GM19025 (cell line): ENCODE measurements at regions not wholly inside any gene's neighbourhood (a gene's known extent, or its start where the extent isn't known, plus 50 kb on each side); places are given as distances from the start of the nearest gene placed in this dataset.
"Not testable (repeated sequence)": the region's sequence is repeated elsewhere in the genome, so short reads cannot be mapped to it uniquely, and the experiment has no call there.

Experiments
- ATAC-seq: cut with Tn5 transposase; IDR thresholded peaks from one replicate; pipeline ENCODE4 v1.9.1; 2021; ENCODE audit warnings: mild to moderate bottlenecking, low read depth, moderate library complexity; ENCODE audit not compliant: unreplicated experiment

DNA sequence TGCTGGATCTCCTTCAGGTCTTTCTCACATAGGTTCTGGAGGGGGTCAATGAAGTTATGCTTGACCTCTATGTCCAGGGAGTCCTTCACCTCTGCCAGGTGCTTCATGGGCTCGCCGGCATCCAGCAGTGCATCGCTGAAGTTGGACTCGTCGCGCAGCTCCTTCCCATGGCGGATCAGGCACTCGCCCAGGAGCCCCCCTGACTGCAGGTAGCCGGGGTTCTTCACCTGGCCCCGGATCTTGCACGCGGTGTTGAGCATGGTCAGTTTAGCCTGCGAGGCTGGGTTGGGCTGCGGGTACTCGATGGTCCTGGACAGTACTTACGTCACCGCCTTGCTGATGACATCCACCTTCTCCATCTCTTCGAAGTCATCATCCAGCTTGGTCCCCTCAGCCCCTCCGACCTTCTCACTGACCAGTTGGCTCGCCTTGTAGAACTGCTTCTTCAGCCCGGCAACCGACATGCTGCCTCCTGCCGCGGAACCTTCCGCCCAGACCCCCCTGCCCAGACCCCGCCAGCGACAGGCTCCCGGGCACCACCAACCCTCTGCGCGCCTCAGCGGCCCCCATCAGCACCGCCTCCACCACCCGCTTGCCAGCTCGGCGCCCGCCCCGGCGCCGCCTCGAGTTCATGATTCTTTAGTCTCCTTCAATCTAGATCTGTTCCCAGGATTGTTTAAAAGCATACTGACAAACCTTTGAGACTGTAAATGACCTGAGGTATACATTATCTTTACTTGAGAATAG lies 99.8 kb downstream of the KPNA2 start:
- no peak for ATAC-seq

DNA sequence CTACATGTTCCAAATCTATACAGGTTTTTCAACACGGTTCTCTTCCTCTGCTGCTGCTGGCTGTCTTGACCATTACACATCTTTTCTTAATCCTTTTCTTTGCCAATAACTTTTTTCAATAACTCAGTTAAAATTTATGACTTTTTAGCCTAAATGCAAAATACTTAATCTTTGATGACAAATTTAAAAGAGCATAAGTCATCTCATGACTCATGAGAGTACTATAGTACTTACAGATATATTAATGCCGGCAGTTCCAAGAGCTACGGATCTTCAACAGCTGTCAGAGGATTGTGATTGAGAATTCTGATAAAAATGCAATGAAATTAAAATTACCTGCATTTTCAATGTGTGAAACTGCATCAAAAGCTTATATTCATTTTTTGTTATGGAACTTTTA lies 105.5 kb downstream of the KPNA2 start:
- ATAC-seq: no peak

- ATAC-seq: no peak
These were observed 105.2 kb upstream of the AMZ2 start for GRCh38 chr17:68142595-68142994.

DNA sequence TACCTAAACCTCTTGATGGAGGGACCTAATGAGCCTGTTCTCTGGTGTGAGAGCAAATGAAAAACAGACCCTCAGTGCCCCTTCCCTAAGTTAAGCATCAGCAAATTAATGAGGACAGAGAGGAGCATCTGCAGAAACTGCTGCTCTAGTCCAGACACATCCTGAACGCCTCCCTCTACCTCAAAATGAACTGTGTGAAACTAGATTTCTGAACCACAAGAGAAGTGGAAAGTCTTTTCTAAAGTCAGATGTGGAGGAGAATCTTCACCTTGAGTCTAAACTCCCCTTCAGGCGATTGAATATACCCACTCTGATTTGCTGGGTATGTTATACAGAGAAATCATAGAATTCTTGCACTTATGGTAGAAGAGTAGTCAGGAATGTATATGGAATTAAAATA lies 104.4 kb upstream of the AMZ2 start:
- ATAC-seq: no peak

DNA sequence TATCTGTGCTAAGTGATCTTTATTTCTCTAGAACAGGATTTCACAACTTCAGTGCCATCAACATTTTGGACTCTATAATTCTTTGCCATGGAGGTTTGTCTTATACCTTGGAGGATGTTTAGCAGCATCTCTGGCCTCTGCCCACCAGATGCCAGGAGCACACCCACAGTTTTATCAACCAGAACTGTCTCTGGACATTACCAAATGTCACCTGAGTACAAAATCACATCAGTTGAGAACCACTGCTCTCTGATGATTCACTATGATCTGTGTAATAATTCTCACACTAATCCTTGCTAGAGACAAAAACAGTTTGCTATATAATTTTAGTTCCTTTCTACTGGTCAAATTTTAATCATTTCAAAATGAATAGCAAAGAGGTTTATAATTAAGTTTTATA lies 102.8 kb upstream of the AMZ2 start:
- no peak for ATAC-seq

- ATAC-seq: no peak
These were observed 98.9 kb upstream of the AMZ2 start for GRCh38 chr17:68148936-68149335.

DNA sequence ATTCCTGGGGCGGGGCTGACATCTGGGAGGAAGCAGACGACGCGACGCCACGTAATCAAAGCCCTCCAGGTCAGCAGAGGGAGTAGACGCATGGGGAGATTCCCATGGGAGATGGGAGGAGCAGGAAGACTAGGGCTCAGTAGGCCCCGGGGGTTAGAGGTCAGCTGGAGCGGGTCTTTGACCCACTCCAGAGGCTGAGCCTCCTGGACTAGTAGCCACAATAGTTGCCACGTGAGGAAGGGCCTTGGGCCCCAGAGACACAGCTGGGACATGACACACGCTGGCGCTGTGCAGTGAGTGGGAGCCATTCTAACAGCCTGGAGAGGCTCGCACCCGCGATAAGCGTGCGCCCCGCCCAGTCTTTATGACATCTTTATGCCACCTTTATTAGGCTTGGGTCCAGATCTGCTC lies 95.7 kb upstream of the AMZ2 start:
- ATAC-seq: no peak

GRCh38 chr17:68155692-68156091 lies 92.2 kb upstream of the AMZ2 start:
- no peak for ATAC-seq

DNA sequence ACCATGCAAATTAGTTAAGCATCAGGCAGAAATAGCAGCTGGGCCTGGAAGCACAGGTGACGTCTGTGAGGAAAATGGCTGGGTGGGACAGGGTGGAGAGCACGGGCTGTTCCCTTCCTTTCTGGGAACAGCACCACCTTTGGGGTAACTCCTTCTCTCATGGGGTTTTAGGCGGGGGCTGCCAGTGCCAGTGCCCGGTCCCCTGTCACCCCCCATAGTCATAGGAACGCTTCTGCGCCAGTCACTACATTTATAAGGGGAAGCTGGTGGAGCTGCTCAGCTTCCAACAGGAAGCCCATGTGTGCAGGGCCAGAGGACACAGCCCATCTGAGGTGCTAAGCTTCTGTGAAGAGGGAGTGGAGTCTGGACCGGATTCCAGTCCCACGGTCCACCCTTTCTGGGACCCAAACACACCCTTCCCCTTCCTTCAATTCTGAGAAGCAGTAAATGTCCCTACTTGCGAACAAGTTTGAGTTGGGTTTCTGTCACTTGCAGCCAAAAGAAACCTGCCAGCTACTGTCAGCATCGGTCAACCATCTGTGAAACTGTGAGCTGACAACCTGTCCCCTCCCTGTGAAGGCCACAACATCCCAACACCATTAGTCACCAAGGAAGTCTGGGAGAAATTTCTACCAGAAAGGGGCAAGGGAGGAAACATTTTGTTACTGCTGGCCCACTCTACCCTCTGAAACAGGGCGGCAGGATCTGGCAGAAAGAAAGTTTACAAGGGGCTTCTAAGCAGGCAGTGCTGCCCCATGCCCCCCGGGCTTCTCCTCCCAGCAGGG lies 86.0 kb upstream of the AMZ2 start:
- ATAC-seq: no peak

DNA sequence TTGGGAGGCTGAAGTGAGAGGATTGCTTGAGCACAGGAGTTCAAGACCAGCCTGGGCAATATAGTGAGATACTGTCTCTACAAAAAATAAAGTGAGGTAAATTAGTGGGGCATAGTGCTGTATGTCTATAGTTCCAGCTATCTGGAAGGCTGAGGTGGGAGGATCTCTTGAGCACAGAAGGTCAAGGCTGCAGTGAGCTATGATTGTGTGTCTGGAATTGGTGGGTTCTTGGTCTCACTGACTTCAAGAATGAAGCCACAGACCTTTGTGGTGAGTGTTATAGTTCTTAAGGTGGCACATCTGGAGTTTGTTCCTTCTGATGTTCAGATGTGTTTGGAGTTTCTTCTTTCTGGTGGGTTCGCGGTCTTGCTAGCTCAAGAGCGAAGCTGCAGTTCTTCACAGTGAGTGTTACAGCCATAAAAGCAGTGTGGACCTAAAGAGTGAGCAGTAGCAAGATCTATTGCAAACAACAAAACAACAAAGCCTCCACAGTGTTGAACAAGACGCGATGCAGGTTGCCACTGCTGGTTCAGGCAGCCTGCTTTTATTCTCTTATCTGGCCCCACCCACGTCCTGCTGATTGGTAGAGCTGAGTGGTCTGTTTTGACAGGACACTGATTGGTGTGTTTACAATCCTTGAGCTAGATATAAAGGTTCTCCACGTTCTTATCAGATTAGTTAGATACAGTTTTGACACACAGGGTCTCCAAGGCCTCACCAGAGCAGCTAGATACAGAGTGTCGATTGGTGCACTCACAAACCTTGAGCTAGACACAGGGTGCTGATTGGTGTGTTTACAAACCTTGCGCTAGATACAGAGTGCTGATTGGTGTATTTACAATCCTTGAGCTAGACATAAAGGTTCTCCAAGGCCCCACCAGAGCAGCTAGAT lies 79.3 kb upstream of the AMZ2 start:
- not testable (repeated sequence) for ATAC-seq

GRCh38 chr17:68169165-68169821 lies 78.5 kb upstream of the AMZ2 start:
- not testable (repeated sequence) for ATAC-seq

- ATAC-seq: no peak
These were observed 78.0 kb upstream of the AMZ2 start for GRCh38 chr17:68169840-68170239.

- no peak for ATAC-seq
These were observed 77.6 kb upstream of the AMZ2 start for GRCh38 chr17:68170246-68170645.

DNA sequence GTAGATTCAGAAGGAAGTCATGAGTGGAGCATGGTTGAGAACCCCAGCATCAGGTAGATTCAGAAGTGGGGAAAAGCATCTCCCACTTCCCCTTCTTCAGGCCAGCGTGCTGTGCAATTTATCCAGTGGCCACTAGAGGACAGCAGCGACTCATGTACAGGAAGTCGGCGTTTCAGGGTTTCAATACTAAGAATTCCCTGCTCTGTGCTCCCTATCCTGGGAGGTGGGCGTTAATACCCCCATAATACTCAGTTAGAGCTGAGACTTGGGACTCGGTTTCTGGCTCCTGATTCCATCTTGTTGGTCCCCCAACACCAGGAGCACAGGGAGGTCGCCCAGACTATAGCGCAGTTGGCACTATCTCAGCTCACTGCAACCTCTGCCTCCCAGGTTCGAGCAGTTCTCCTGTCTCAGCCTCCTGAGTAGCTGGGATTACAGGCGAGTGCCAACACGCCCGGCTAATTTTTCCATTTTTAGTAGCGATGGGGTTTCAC lies 75.3 kb upstream of the AMZ2 start:
- no peak for ATAC-seq

DNA sequence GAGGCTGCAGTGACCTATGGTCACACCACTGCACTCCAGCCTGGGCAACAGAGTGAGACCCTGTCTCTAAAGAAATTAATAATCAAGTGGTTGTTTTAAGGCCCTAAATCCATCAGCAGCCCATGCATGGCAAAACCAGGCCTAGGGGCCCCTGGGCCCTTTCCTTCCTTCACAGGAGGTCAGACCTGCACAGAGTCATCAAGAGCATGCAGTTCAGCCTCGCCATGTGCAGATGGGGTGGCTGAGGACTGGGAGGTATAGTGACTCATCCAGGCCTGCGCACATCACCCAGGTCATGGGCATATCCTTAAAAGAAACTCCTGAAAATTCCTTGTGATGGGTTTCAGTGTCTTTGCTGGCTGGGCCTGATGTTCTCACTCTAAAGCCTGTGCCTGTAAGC lies 72.4 kb upstream of the AMZ2 start:
- no peak for ATAC-seq

GRCh38 chr17:68175905-68176304 lies 71.9 kb upstream of the AMZ2 start:
- ATAC-seq: no peak

DNA sequence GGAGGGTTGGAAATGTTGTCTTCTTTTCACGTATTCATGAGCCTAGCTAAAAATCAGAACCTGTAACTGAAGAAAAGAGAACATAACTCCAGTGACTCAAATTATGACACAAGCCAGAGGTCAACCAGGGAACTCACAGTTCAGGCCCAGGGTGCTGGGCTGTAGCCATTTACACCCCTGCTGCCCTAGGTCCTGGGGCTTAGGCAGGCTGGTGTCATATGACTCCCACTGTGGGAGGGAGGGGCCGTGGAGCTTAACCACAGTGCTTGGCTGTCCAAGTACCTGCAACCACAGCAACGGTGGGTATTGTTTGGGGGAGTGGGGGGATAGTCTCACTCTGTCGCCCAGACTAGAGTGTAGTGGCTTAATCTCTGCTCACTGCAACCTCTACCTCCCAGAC lies 71.1 kb upstream of the AMZ2 start:
- ATAC-seq: no peak

DNA sequence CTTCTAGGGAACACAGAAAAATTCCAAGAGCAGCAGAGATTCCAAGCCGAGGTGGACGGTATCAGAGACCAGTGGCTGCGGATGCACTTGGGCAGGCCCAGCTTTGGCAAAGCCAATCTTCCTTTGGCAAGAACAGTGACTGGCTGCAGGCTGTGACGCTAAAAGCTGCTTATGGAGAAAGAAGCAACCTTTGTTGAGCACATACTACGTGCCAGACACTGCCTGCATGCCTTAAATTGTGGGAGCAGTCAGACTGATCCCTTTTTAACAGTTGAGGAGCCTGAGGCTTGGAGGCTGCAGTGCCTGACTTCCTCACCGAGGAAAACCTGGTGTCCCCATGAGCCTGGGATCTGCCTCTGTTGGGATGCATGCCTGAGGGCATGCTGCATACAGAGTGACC lies 69.0 kb upstream of the AMZ2 start:
- no peak for ATAC-seq

DNA sequence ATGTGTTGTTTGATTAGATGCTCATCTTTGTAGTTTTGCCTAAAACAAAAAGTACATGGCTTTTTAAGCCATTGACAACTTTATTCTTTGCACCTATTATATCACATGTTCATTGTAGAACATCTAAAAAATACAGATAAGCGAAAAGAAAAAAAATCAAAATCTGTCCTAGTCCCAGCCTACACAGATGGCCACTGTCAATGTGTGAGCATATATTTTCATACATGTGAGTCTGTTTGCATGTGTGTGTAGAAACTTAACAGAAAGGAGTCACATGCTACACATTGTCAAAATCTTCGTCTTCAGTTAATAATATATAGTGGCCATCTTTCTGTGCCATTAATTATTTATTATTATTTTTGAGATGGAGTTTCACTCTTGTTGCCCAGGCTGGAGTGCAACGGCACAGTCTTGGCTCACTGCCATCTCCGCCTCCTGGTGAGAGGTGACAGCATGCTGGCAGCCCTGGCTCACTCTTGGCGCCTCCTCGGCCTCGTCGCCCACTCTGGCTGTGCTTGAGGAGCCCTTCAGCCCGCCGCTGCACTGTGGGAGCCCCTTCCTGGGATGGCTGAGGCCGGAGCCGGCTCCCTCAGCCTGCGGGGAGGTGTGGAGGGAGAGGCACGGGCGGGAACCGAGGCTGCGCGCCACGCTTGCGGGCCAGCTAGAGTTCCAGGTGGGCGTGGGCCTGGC lies 68.5 kb upstream of the AMZ2 start:
- ATAC-seq: no peak

- no peak for ATAC-seq
These were observed 67.9 kb upstream of the AMZ2 start for GRCh38 chr17:68179926-68180285.
